ENCODE measurements at regions not wholly inside any gene's neighbourhood (a gene's known extent, or its start where the extent isn't known, plus 50 kb on each side); places are given as distances from the start of the nearest gene placed in this dataset.

GRCh38 chr3:80994085-80994665 is 767.3 kb downstream of the GBE1 start:
- H3K27ac ChIP-seq = no peak overlapping the region
- no peak for TF ChIP-seq CTCF (conservative IDR thresholded peaks at IDR 0.05)

- H3K27ac ChIP-seq = no peak overlapping the region
- no peak for TF ChIP-seq CTCF (conservative IDR thresholded peaks at IDR 0.05)
Observed at GRCh38 chr3:80993241-80993945, 768.1 kb downstream of the GBE1 start.

- no peak overlapping the region for H3K27ac ChIP-seq
- TF ChIP-seq CTCF (conservative IDR thresholded peaks at IDR 0.05) = no peak
Observed at GRCh38 chr3:80983753-80984152, 777.7 kb downstream of the GBE1 start.

- H3K27ac ChIP-seq = no peak overlapping the region
Observed at GRCh38 chr3:80978216-80978969, 783.1 kb downstream of the GBE1 start.

GRCh38 chr3:80970292-80970691 is 791.2 kb downstream of the GBE1 start:
- TF ChIP-seq CTCF (conservative IDR thresholded peaks at IDR 0.05) = no peak
- H3K27ac ChIP-seq = no peak overlapping the region

More at GRCh38 chr3:80978216-80978969, 783.1 kb downstream of the GBE1 start:
- TF ChIP-seq CTCF (conservative IDR thresholded peaks at IDR 0.05) = no peak

- no peak for TF ChIP-seq CTCF (conservative IDR thresholded peaks at IDR 0.05)
- H3K27ac ChIP-seq = no peak overlapping the region
Observed at GRCh38 chr3:80929576-80929975, 831.9 kb downstream of the GBE1 start.

GRCh38 chr3:80914854-80915253 is 846.6 kb downstream of the GBE1 start:
- H3K27ac ChIP-seq = no peak overlapping the region
- no peak for TF ChIP-seq CTCF (conservative IDR thresholded peaks at IDR 0.05)
